IMR-90 (cell line): ENCODE measurements at regions not wholly inside any gene's neighbourhood (a gene's known extent, or its start where the extent isn't known, plus 50 kb on each side); places are given as distances from the start of the nearest gene placed in this dataset.

Source experiments
- ATAC-seq: fragments of 200-7000 bp; cut with Tn5 transposase; 2 replicates; pipeline ENCODE4 v1.9.1; 2020; ENCODE audit warnings: low read depth, mild to moderate bottlenecking, moderate library complexity
- BruUV-seq: library from RNA; stranded (reverse); fragments of 400-500 nt; replicated peaks from 2 replicates; lab custom pipeline; 2021; lab: Mats Ljungman, UMichigan
- CTCF ChIA-PET: fragments of 300-600 bp; formaldehyde crosslinking; extraction: SDS; loops from one replicate; lab custom pipeline; 2021; ENCODE audit warnings: antibody characterized with exemption; lab: Yijun Ruan, JAX
- POLR2A ChIA-PET: fragments of 300-600 bp; sonication (Branson Sonifier 250); formaldehyde crosslinking; loops from one replicate; lab custom pipeline; 2022; ENCODE audit warnings: antibody characterized with exemption; ENCODE audit not compliant: unreplicated experiment; lab: Charles Lee
- DNase-seq: peaks from one replicate; pipeline ENCODE4 v3.0.0; 2013
- H2AFZ ChIP-seq: replicated peaks from 2 replicates; pipeline ENCODE3; 2013; ENCODE audit warnings: low read length, mild to moderate bottlenecking; ENCODE audit not compliant: poor library complexity
- H2AK5ac ChIP-seq: 2 replicates; pipeline ENCODE4 v1.6.1; 2013; ENCODE audit warnings: low read depth, low read length, inconsistent platforms
- H2AK9ac ChIP-seq: replicated peaks from 2 replicates; pipeline ENCODE3; 2013; ENCODE audit warnings: mild to moderate bottlenecking, low read depth, low read length, moderate library complexity; ENCODE audit not compliant: poor library complexity
- H2BK120ac ChIP-seq: 2 replicates; pipeline ENCODE4 v1.6.1; 2013; ENCODE audit warnings: low read depth, low read length, inconsistent platforms
- H2BK15ac ChIP-seq: 3 replicates; pipeline ENCODE4 v1.6.1; 2013; ENCODE audit warnings: low read depth, low read length, inconsistent platforms
- H2BK20ac ChIP-seq: 2 replicates; pipeline ENCODE4 v1.6.1; 2013; ENCODE audit warnings: low read depth, mild to moderate bottlenecking, inconsistent platforms, low read length, moderate library complexity
- H2BK5ac ChIP-seq: 2 replicates; pipeline ENCODE4 v1.6.1; 2013; ENCODE audit warnings: mild to moderate bottlenecking, low read depth, low read length, inconsistent platforms; ENCODE audit not compliant: poor library complexity, severe bottlenecking
- H3K14ac ChIP-seq: replicated peaks from 2 replicates; pipeline ENCODE4 v1.6.1; 2013; ENCODE audit warnings: low read depth, low read length, inconsistent platforms
- H3K18ac ChIP-seq: 2 replicates; pipeline ENCODE4 v1.6.1; 2013; ENCODE audit warnings: low read depth, low read length, control low read depth
- H3K23ac ChIP-seq: 2 replicates; pipeline ENCODE4 v1.6.1; 2013; ENCODE audit warnings: low read depth, low read length, inconsistent platforms
- H3K27ac ChIP-seq: 2 replicates; pipeline ENCODE4 v1.5.1; 2013; ENCODE audit warnings: mild to moderate bottlenecking, control low read depth, low read length; ENCODE audit not compliant: insufficient read depth
- H3K27me3 ChIP-seq: 2 replicates; pipeline ENCODE4 v1.6.1; 2013; ENCODE audit warnings: low read length; ENCODE audit not compliant: control insufficient read depth, insufficient read depth
- H3K36me3 ChIP-seq: 2 replicates; pipeline ENCODE4 v1.6.1; 2013; ENCODE audit warnings: low read length, mixed read lengths; ENCODE audit not compliant: control insufficient read depth, insufficient read depth
- H3K4ac ChIP-seq: 2 replicates; pipeline ENCODE4 v1.6.1; 2013; ENCODE audit warnings: low read depth, low read length, inconsistent platforms
- H3K4me1 ChIP-seq: 2 replicates; pipeline ENCODE4 v1.6.1; 2013; ENCODE audit warnings: low read length, mixed read lengths; ENCODE audit not compliant: control insufficient read depth, insufficient read depth
- H3K4me2 ChIP-seq: 2 replicates; pipeline ENCODE4 v1.6.1; 2013; ENCODE audit warnings: low read depth, mild to moderate bottlenecking, control low read depth, low read length, moderate library complexity
- H3K4me3 ChIP-seq: 2 replicates; pipeline ENCODE4 v1.5.1; 2013; ENCODE audit warnings: low read depth, mild to moderate bottlenecking, control low read depth, low read length, moderate library complexity; ENCODE audit not compliant: insufficient read depth
- H3K56ac ChIP-seq: 2 replicates; pipeline ENCODE4 v1.6.1; 2013; ENCODE audit warnings: low read length, inconsistent platforms; ENCODE audit not compliant: insufficient read depth; ENCODE audit errors: extremely low read depth
- H3K79me1 ChIP-seq, 2 experiments: 2 replicates each; pipeline ENCODE4 v1.6.1; 2013; ENCODE audit warnings: low read length in 2 of 2, inconsistent platforms in 1 of 2, low read depth in 1 of 2
- H3K9ac ChIP-seq: 2 replicates; pipeline ENCODE4 v1.6.1; 2013; ENCODE audit warnings: low read depth, low read length, control low read depth
- H3K9me1 ChIP-seq: 2 replicates; pipeline ENCODE4 v1.6.1; 2013; ENCODE audit warnings: low read length, inconsistent platforms; ENCODE audit not compliant: insufficient read depth
- H3K9me3 ChIP-seq: 2 replicates; pipeline ENCODE4 v1.6.1; 2013; ENCODE audit warnings: low read length; ENCODE audit not compliant: control insufficient read depth, insufficient read depth
- H4K20me1 ChIP-seq: 2 replicates; pipeline ENCODE4 v1.6.1; 2013; ENCODE audit warnings: low read length, inconsistent platforms; ENCODE audit not compliant: insufficient read depth
- H4K5ac ChIP-seq: 2 replicates; pipeline ENCODE4 v1.6.1; 2013; ENCODE audit warnings: mild to moderate bottlenecking, low read depth, low read length, control low read depth
- H4K8ac ChIP-seq, 2 experiments: 2 replicates each; pipeline ENCODE4 v1.6.1; 2013; ENCODE audit warnings: low read depth in 2 of 2, low read length in 2 of 2, control low read depth in 1 of 2, inconsistent platforms in 1 of 2
- H4K91ac ChIP-seq: 2 replicates; pipeline ENCODE4 v1.6.1; 2013; ENCODE audit warnings: low read depth, low read length, inconsistent platforms; ENCODE audit not compliant: insufficient read depth
- BHLHE40 ChIP-seq: fragments of 150-350 bp; IDR thresholded peaks from 2 replicates; pipeline ENCODE4 v1.6.1; 2016; ENCODE audit warnings: mild to moderate bottlenecking, low read depth, low read length
- CEBPB ChIP-seq: IDR thresholded peaks from 2 replicates; pipeline ENCODE4 v1.6.1; 2012; ENCODE audit warnings: low read depth, low read length, improper control_type of control experiment
- CHD1 ChIP-seq: IDR thresholded peaks from 2 replicates; pipeline ENCODE4 v1.6.1; 2012; ENCODE audit warnings: low read depth, low read length, improper control_type of control experiment
- CTCF ChIP-seq: conservative IDR thresholded peaks from 2 replicates; pipeline ENCODE4 v1.5.1; 2012; ENCODE audit warnings: mild to moderate bottlenecking, low read depth, low read length, improper control_type of control experiment
- RAD21 ChIP-seq: IDR thresholded peaks from 2 replicates; pipeline ENCODE4 v1.6.1; 2012; ENCODE audit warnings: low read length, improper control_type of control experiment
- WGBS, 2 experiments: methylation state at CpG; one replicate each; pipeline versions ENCODE4 v1.1.5 to v1.1.7; 2013; ENCODE audit warnings: missing lambda C conversion rate in 2 of 2; ENCODE audit not compliant: insufficient read length in 1 of 2; ENCODE audit errors: extremely low coverage in 2 of 2; 5-methylcytosine and 5-hydroxymethylcytosine counted together
- dilution Hi-C: fragments of 300-500 bp; cut with HindIII; formaldehyde crosslinking; loops from one replicate; pipeline ENCODE4 v1.14.3; 2018; ENCODE audit warnings: low sequenced_read_pairs; ENCODE audit not compliant: unreplicated experiment
- in situ Hi-C: fragments of 300-500 bp; cut with MboI; formaldehyde crosslinking; loops from 3 replicates; pipeline ENCODE4 v1.14.3; 2019; ENCODE audit warnings: low sequenced_read_pairs, inconsistent platforms, mixed read lengths
- intact Hi-C: fragments of 100-400 bp; cut with micrococcal nuclease; formaldehyde crosslinking; loops from 2 replicates; pipeline ENCODE4 v1.10.0; 2022

GRCh38 chr6:154578004-154578559, 67.6 kb upstream of the CNKSR3 start:
- no peak for ATAC-seq
- no peak overlapping the region for H2BK5ac ChIP-seq
- H3K9ac ChIP-seq = no peak overlapping the region
- H2BK20ac ChIP-seq = no peak overlapping the region
- no peak overlapping the region for H3K4me2 ChIP-seq
- BruUV-seq = no TSS peak
- CTCF ChIA-PET = no interaction called here
- no peaks in the 10 kb centered on the region for H3K9me1 ChIP-seq
- no peak overlapping the region for H3K14ac ChIP-seq
- in situ Hi-C loops = no loop called here
- H4K20me1 ChIP-seq = no peaks in the 10 kb centered on the region
- no peak overlapping the region for H3K18ac ChIP-seq
- H3K4me1 ChIP-seq = no peaks in the 10 kb centered on the region
- peaks cover 4% of the 10 kb centered on the region for H3K27me3 ChIP-seq
- no peak overlapping the region for H4K5ac ChIP-seq
- H4K91ac ChIP-seq = no peak overlapping the region
- H2AK5ac ChIP-seq = no peak overlapping the region
- intact Hi-C loops = no loop called here
- H2BK15ac ChIP-seq = no peak overlapping the region
- no peak overlapping the region for H3K27ac ChIP-seq
- no peak overlapping the region for H3K56ac ChIP-seq
- H3K9me3 ChIP-seq = peaks cover 2% of the 10 kb centered on the region; the same call in 1 of the 2 replicates
- TF ChIP-seq BHLHE40 = no peak
- TF ChIP-seq RAD21 = no peak
- TF ChIP-seq CEBPB = no peak
- no peak for TF ChIP-seq CHD1
- TF ChIP-seq CTCF = no peak
- no peak overlapping the region for H3K23ac ChIP-seq
- H2BK120ac ChIP-seq = no peak overlapping the region
- H4K8ac ChIP-seq = no peak overlapping the region
- no peaks in the 10 kb centered on the region for H3K79me1 ChIP-seq
- dilution Hi-C loops = no loop called here
- no peak overlapping the region for H2AFZ ChIP-seq
- no peak for DNase-seq
- no peaks in the 10 kb centered on the region for H3K36me3 ChIP-seq
- POLR2A ChIA-PET = no interaction called here
- H3K4ac ChIP-seq = no peak overlapping the region
- WGBS, 2 experiments = 40% methylated on average over 1 of the region's 3 CpGs; no CpG with 5 or more reads in 1 of the 2 experiments
- H3K4me3 ChIP-seq = no peak overlapping the region
- no peak overlapping the region for H2AK9ac ChIP-seq
